Natural killer cell (primary cell): ENCODE measurements at regions not wholly inside any gene's neighbourhood (a gene's known extent, or its start where the extent isn't known, plus 50 kb on each side); places are given as distances from the start of the nearest gene placed in this dataset.

Source experiments
- ATAC-seq, 3 donors: fragments of 150-1000 bp in 2 of 3; fragments of 200-7000 bp in 1 of 3; cut with Tn5 transposase; 1 replicate in 1 of 3; 2 replicates in 2 of 3; pipeline ENCODE4 v1.10.0; 2021; ENCODE audit warnings: mild to moderate bottlenecking in 2 of 3, moderate library complexity in 2 of 3
- DNase-seq, 2 donors: peaks; one replicate each; pipeline versions ENCODE4 v3.0.0 to v3.0.0-alpha.2; 2013 to 2021; ENCODE audit warnings: mixed read lengths in 1 of 2
- H3K27ac ChIP-seq: one replicate; pipeline ENCODE4 v1.5.1; 2013; ENCODE audit warnings: mild to moderate bottlenecking, low read length
- H3K27me3 ChIP-seq: one replicate; pipeline ENCODE4 v1.6.1; 2013; ENCODE audit warnings: low read length; ENCODE audit not compliant: control insufficient read depth, insufficient read depth
- H3K36me3 ChIP-seq: one replicate; pipeline ENCODE4 v1.6.1; 2013; ENCODE audit warnings: low read length; ENCODE audit not compliant: control insufficient read depth, insufficient read depth
- H3K4me1 ChIP-seq: one replicate; pipeline ENCODE4 v1.6.1; 2013; ENCODE audit warnings: low read length; ENCODE audit not compliant: control insufficient read depth, insufficient read depth
- H3K4me3 ChIP-seq: one replicate; pipeline ENCODE4 v1.5.1; 2013; ENCODE audit warnings: low read length
- H3K9me3 ChIP-seq: one replicate; pipeline ENCODE4 v1.6.1; 2013; ENCODE audit warnings: low read length; ENCODE audit not compliant: control insufficient read depth, insufficient read depth
- H3K27ac Mint-ChIP-seq, 2 donors: one replicate each; pipeline ENCODE4 v1.8.0; 2022; ENCODE audit warnings: mild to moderate bottlenecking in 2 of 2, mixed read lengths in 2 of 2, moderate library complexity in 1 of 2
- H3K27me3 Mint-ChIP-seq, 2 donors: one replicate each; pipeline ENCODE4 v1.8.0; 2022; ENCODE audit warnings: low read depth in 2 of 2, mixed read lengths in 2 of 2
- H3K36me3 Mint-ChIP-seq: one replicate; pipeline ENCODE4 v1.8.0; 2022; ENCODE audit warnings: mixed read lengths
- H3K4me1 Mint-ChIP-seq, 2 donors: one replicate each; pipeline ENCODE4 v1.8.0; 2022; ENCODE audit warnings: mixed read lengths in 2 of 2
- H3K4me3 Mint-ChIP-seq: one replicate; pipeline ENCODE4 v1.8.0; 2022; ENCODE audit warnings: mild to moderate bottlenecking, moderate library complexity, mixed read lengths
- H3K9me3 Mint-ChIP-seq, 2 donors: one replicate each; pipeline ENCODE4 v1.8.0; 2022; ENCODE audit warnings: mixed read lengths in 2 of 2
- CTCF ChIP-seq: fragments of 200-600 bp; IDR thresholded peaks from one replicate; pipeline ENCODE4 v1.8.0; 2022; ENCODE audit warnings: antibody characterized with exemption
- WGBS: methylation state at CpG from one replicate; pipeline ENCODE4 v1.1.7; 2013; ENCODE audit warnings: missing lambda C conversion rate; ENCODE audit not compliant: insufficient coverage; 5-methylcytosine and 5-hydroxymethylcytosine counted together
- intact Hi-C: fragments of 100-400 bp; cut with micrococcal nuclease; formaldehyde crosslinking; loops from one replicate; pipeline ENCODE4 v1.14.2; 2022

DNA sequence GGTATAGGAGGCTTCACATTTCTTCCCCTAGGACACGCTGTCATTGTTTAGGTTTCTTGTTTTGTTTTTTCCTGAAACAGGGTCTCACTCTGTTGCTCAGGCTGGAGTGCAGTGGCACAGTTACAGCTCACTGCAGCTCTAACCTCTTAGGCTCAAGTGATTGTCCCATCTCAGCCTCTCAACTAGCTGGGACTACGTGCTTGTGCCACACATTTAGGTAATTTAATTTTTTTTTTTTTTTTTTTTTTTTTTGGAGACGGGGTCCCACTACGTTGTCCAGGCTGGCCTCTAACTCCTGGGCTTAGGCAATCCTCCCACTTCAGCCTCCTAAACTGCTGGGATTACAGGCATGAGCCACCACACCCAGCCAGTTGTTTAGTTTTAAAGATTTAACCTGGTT is 66.2 kb downstream of the EXOSC2 start:
- Mint-ChIP-seq H3K4me1 (peaks cover 35 to 64% of the 10 kb centered on the region in 2 donors), H3K36me3 (no peaks in the 10 kb centered on the region), H3K27ac (no peak overlapping the region), H3K9me3 (no peaks in the 10 kb centered on the region), H3K4me3 (no peak overlapping the region), H3K27me3 (no peaks in the 10 kb centered on the region)
- H3K4me1 ChIP-seq, result peaks cover 4% of the 10 kb centered on the region
- intact Hi-C loops, result no loop called here
- H3K36me3 ChIP-seq, result no peaks in the 10 kb centered on the region
- WGBS, result 92% methylated on average over 2 of the region's 4 CpGs
- no peaks in the 10 kb centered on the region for H3K27me3 ChIP-seq
- H3K4me3 ChIP-seq, result no peak overlapping the region
- ATAC-seq (no peak), DNase-seq (no peak)
- TF ChIP-seq CTCF, result no peak
- no peak overlapping the region for H3K27ac ChIP-seq
- no peaks in the 10 kb centered on the region for H3K9me3 ChIP-seq

GRCh38 chr9:130763331-130764171 is 70.0 kb downstream of the EXOSC2 start:
- Mint-ChIP-seq H3K4me1 (peaks cover 37 to 73% of the 10 kb centered on the region in 2 donors), H3K27ac (no peak overlapping the region), H3K27me3 (no peaks in the 10 kb centered on the region), H3K36me3 (no peaks in the 10 kb centered on the region), H3K9me3 (no peaks in the 10 kb centered on the region), H3K4me3 (no peak overlapping the region)
- intact Hi-C loops, result no loop called here
- WGBS, result 96% methylated on average over 12 of the region's 12 CpGs
- ATAC-seq (no peak), DNase-seq (no peak)
- peaks cover 16% of the 10 kb centered on the region for H3K4me1 ChIP-seq
- H3K27me3 ChIP-seq, result no peaks in the 10 kb centered on the region
- H3K9me3 ChIP-seq, result no peaks in the 10 kb centered on the region
- H3K36me3 ChIP-seq, result no peaks in the 10 kb centered on the region
- H3K27ac ChIP-seq, result no peak overlapping the region
- no peak for TF ChIP-seq CTCF
- no peak overlapping the region for H3K4me3 ChIP-seq

DNA sequence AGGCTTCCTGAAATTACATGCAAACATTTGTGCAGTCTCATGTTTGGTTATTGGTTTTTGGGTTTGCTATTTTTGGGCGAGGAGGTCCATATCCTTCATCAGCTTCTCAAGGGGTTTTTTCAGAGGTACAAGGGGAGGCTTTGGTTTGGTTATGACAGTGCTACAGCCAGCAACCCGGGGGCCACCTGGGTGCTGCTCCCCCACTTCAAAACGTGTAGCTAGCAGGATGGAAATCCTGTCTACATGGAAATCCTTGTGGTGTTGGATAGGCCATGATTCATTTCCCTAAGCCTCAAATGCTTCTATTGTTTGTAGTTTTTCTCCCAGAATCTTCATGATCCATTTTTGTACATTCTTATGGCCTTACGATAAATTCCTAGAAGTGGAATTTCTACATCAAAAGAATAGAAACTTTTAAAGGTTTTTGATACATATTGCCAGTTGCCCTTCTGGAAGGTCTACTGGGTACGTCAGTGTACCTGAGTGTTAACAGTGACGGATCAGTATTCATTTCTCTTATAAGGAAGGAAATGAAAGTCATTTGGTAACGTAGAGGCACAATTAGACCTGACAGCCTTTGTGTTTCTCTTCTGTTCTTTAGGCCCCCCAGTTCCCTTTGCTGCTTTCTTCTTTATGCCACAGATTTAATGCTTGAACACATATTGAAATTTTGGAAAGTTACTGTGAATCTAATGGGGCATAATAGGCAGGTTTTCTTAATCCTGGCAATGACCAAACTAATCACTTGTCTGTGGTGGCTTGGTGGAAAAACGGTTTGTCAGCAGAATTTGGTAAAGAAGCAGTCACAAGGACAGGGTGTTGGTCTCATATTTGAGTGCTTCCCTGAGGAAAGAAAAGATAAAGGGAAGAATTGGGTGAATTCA is 69.7 kb upstream of the ABL1 start:
- DNase-seq (no peak), ATAC-seq (no peak)
- no peaks in the 10 kb centered on the region for H3K36me3 ChIP-seq
- WGBS, result 51% methylated on average over 8 of the region's 8 CpGs
- H3K27me3 ChIP-seq, result no peaks in the 10 kb centered on the region
- Mint-ChIP-seq H3K27me3 (no peaks in the 10 kb centered on the region), H3K27ac (no peak overlapping the region), H3K9me3 (no peaks in the 10 kb centered on the region), H3K4me3 (no peak overlapping the region), H3K4me1 (peaks cover 33 to 70% of the 10 kb centered on the region in 2 donors), H3K36me3 (no peaks in the 10 kb centered on the region)
- no peaks in the 10 kb centered on the region for H3K9me3 ChIP-seq
- H3K4me3 ChIP-seq, result no peak overlapping the region
- no peak overlapping the region for H3K27ac ChIP-seq
- H3K4me1 ChIP-seq, result peaks cover 16% of the 10 kb centered on the region
- TF ChIP-seq CTCF, result no peak
- intact Hi-C loops, result no loop called here
